Fibroblast of upper back skin (primary cell): ENCODE measurements at regions not wholly inside any gene's neighbourhood (a gene's known extent, or its start where the extent isn't known, plus 50 kb on each side); places are given as distances from the start of the nearest gene placed in this dataset.
"Not testable (repeated sequence)": the region's sequence is repeated elsewhere in the genome, so short reads cannot be mapped to it uniquely, and the experiment has no call there.

Source experiments
- DNase-seq: peaks from one replicate; pipeline ENCODE4 v3.0.0-alpha.2; 2013

GRCh38 chr1:143694085-143694484 lies 277.7 kb downstream of the FAM72C start:
- no peak for DNase-seq

DNA sequence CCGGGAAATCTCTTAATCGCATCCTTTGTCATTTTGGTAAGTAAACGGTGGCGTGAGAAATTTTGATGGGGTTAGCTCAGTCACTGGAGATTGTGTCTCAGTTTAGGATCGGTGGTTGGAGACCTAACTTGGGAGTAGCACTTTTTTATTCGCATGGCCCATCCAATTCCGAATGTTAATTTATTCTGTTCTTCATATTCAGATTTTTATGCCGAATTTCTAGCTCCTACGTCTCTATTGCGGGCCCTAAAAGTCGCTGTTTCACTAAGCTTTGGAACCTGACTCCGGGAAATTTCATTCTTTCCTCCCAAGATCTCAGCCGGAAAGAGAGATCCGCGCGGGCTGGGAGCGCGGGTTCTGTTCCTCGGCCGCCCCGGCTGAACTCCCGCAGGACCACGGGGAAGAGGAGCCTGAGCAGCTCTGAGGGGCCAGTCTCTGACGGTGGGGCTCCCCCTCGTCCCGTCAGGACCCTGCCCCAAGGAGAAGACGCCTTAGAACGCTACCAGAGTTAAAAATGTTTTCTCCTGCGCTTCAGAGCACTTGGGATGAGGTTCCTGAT lies 279.7 kb downstream of the FAM72C start:
- DNase-seq = no peak

- DNase-seq = no peak
Observed at GRCh38 chr1:143691400-143691891, 280.3 kb downstream of the FAM72C start.

- no peak for DNase-seq
Observed at GRCh38 chr1:143689781-143690180, 282.0 kb downstream of the FAM72C start.

- DNase-seq = no peak
Observed at GRCh38 chr1:143680304-143680703, 291.5 kb downstream of the FAM72C start.

DNA sequence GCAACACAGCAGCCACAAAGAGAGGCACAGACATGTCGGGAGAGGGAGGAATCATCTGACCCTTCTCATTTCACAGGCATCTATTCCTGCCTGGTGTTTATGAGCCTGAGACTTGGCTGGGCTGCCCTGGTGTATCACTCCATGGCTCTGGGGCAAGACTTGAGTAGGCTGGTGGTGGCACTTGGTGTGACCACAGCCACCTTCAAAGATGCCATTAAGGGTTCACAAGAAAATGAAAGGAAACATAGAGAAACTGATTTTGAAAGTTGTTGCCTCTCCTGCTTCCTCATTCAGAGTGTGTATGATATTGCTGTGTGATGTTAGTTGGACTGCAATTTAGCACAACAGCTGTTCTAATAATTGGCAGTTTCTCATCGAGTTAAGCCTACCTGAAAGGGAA lies 298.8 kb downstream of the FAM72C start:
- DNase-seq = no peak

DNA sequence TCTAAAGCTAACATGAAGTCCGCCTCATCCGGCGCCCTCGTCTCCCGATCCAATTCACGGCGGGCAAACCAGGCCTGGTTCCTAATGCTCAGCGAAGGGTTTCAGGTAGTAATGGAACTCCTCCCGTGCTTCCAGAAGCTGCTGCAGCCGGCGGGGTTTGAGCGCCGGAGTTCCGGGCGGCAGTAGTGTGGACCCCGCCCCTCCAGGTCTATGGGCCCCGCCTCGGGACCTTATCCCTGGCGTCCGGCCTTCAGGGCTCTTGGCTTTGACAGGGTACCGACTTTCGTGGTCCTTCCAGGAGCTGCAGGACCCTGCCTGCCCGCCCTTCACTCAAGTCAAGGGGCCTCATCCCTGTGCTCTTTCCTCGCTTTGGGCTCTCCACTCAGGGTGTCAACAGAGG lies 304.1 kb downstream of the FAM72C start:
- DNase-seq = no peak

GRCh38 chr1:143666851-143667250 lies 304.9 kb downstream of the FAM72C start:
- DNase-seq = no peak

DNA sequence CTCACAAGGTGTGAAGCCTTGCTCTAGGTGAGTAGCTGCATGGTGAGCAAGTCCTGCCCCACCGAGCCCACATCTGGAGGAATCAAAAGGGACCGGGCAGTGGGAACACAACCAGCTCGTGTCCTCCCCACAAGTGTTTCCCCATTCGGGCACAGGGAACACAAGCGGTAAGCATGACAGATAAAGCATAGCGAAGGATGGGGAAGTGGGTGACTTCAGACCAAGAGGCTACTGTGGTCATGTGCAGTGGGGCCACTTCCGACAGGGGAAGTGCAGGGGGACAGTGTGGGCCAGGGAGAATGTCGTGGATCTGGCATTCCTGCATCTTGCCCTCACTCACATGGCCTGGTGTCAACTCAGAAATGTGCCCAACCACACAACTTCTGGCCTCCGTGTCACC lies 306.2 kb downstream of the FAM72C start:
- no peak for DNase-seq

DNA sequence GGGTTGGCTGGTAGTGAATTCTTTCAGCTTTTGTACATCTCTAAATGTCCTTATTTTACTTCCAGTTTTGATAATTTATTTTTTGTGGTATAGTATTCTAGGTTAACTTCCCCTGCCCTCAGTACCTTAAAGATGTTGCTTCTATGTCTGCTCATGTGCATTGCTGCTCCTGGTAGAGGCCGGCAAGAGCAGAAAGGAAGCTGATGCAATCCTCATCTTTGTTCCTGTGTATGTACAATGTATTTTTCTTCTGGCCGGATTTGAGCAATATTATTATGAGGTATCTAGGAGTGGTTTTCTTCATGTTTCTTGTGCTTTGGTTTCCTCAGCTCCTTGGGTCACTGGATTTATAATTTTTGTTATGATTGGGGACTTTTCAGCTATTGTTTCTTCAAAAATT lies 308.7 kb downstream of the FAM72C start:
- DNase-seq = not testable (repeated sequence)

DNA sequence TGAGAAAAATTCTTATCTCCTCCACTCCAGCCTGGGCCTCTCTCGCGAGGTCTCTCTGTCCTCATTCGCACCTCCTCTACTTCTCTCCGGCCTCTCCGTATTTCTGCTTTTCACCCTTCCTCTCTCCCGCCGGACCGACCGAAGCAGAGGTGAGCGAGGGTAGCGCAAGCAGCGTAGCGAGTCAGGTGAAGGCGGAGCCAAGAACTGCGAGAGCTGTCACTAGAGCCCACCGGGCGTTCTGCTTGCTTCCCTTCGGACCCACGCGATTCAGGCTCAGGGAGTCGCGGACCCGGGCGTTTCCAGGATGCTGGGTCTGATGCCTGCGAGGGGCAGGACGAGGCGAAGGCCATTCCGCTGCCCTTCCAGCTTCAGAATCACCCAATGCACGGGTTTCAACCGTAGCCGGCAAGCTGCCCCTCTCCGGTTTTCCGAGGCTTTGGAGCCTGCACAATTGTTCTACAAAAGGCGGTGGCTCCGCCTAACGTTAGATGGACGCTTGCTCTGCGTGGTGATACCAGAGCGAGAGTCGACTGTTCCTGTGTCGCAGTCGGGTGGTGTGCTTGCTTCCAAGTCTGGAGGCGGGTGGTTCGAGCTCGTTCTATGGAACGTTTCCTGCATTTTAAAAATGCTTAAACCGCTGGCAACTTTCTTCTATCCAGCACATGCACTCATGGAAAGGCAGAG lies 310.2 kb downstream of the FAM72C start:
- no peak for DNase-seq

GRCh38 chr1:143660354-143660941 lies 311.3 kb downstream of the FAM72C start:
- DNase-seq = no peak

GRCh38 chr1:143653429-143653802 lies 318.4 kb downstream of the FAM72C start:
- DNase-seq = no peak

DNA sequence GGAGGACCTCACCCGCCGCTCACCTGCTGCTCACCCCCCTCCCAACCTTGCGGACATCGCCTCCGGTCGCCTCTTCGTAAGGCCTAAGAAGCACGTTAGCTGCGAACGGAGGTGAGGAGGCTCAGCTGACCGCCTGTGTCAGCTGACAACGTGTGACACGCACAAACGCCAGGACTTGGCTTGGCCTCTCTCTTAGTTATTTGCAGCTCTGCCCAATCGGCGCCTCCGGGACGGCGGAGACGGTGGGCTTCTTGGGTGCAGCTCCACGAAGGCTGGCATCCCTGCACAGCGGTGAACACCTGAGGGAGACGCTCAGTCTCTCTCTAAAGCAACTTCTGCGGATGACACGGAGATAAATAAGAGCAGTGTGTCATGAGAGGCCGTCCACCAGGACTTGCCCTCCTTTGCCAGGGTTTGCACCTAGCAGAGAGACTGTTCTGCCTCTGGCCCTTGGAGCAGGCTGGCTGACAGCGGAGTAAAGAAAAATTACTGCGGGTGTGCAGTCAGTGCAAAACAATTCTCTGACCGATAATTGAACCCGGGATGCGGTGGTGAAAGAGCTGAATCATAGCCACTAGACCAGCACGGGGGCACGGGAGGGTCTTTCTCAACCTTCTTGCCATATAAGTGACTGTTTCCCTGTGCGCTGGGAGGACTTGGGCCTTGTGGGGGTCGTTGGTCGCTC lies 318.9 kb downstream of the FAM72C start:
- peak; percentile 4 for DNase-seq

- DNase-seq = no peak
Observed at GRCh38 chr1:143652187-143652586, 319.6 kb downstream of the FAM72C start.

DNA sequence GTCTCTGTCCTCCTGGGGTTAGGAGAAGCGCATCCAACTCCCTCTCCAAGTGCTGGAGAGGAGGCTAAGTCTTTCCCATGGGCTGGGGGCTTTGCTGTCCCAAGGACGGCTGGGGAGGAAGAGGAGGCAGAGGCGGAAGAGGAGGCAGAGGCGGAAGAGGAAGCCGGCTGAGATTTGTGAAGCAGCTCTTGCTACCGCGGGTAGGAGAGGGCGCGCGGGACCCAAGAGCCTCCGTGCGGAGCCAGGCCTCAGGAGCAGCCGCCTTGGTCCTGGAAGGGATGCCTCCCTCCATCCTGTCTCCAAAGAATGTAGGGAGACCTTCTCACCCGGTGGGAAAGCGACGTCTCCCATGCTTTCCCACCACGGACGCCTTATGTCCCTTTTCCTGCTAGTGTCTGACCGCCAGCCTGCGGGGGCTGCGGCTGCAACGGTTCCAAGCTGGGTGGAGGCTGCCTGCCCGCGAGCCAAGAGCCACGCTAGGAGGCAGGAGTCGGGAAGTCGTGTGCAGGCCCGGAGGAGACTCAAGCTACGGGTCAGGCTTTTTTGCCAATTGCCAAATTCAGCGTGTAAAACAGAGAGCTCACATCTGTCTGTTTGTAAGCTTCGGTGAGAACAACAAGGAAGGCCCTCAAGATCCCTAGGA lies 320.3 kb downstream of the FAM72C start:
- DNase-seq = no peak

DNA sequence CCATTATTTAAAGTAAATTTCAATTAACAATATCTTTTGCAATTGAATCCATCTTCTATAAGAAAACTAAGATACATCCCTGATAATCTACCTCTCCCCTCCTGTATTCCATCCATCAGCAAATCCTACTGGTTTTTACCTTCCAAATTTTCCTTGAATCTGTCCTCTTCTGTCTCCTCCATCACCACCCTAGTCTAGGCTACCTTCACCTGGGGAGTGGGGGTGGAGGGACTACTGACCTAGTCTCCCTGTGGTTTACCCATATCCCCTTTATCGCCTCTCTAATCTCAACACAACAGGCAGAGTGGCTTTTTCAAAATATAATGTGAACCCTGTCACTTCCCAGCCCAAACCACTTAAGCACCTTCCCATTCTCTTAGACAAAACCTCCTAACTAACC lies 327.8 kb downstream of the FAM72C start:
- DNase-seq = not testable (repeated sequence)

DNA sequence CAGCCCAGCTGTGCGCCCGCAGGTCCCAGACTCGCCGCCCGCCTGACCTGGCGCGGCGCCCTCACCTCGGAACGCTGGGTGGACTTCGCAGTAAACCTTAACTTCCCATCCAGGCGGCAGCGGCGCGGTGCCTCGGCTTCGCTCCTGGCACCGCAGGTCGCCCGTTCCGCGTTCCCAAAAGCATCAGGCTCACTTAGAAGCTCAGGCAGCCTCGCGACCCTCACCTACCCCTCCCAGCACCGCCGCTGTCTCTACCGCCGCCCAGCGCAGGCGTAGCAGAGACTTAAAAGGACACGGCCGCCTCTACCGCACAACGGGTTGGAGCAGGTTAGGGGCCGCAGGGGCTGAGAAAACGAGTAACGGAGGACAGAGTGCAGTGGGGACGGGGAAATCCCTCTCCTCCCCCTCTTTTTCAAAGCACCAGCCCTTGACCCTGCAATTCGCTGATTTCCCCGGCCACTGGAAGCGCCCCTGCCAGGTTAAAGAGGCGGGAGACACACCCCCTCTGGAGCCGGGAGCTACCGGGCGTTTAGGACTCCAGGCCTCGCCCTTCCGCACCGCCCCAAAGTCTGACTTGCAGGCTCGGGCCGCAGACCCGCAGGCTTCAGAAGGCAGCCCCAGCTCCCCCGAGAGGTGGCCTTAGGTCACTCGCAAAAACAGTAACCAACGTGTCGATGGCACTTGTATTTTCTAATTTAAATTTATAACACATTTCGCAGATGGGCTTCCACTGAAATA lies 328.5 kb downstream of the FAM72C start:
- no peak for DNase-seq

DNA sequence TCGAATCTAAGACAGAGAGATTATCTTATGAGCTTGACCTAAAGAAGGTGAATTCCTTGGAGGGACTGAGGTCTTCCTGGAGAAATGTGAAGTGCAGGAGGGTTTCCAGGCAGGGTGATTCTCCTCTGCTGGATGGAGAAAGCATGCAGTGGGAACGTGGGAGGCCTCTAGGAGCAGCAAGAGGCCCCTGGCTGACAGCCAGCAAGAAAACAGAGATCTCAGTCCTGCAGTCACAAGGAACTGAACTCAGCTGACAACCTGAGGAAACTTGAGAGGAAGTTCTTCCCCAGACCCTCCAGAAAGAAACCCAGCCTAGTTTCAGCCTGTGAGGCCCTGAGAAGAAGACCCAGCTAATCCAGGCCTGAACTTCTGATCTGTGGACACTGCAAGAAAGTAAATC lies 345.9 kb downstream of the FAM72C start:
- no peak for DNase-seq

DNA sequence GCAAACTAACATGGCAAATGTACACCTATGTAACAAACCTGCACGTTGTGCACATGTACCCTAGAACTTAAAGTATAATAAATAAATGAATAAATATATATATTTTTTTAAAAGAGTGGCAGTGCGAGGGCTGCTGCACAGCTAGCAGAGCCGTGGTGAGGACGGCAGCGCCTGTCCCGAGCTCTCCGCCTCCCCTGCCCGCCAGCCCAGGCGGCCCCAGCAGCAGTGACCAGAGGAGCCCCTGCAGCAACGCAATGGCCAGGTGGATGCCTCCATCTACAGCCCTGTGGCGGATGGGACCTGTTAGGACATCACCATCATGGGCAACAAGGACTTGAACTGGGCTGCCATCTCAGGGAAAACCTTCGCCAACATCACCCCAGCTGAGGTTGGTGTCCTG lies 351.9 kb downstream of the FAM72C start:
- DNase-seq = no peak

GRCh38 chr1:143611159-143611558 lies 360.6 kb downstream of the FAM72C start:
- DNase-seq = no peak

DNA sequence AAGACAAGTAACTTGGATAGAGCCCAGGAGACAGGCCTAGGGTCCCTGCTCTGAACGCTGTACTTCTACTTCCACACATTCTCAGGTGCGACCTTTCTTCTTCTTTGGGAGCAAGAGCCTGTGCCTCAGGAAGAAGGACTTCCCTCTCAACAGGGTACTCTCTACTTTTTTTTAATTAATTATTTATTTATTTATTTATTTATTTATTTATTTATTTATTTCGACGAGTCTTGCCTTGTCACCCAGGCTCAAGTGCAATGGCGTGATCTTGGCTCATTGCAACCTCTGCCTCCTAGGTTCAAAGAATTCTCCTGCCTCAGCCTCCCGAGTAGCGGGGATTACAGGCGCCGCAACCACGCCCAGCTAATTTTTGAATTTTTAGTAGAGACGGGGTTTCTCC lies 361.6 kb downstream of the FAM72C start:
- no peak for DNase-seq

GRCh38 chr1:143604887-143605286 lies 366.9 kb downstream of the FAM72C start:
- no peak for DNase-seq
